Hepatocyte (in vitro differentiated cells): ENCODE measurements at regions not wholly inside any gene's neighbourhood (a gene's known extent, or its start where the extent isn't known, plus 50 kb on each side); places are given as distances from the start of the nearest gene placed in this dataset.

Source experiments
- DNase-seq: peaks from one replicate; pipeline ENCODE4 v3.0.0-alpha.2; 2016; ENCODE audit warnings: low spot score
- H2AFZ ChIP-seq: fragments of 200-600 bp; sonication (generic); 2 replicates; pipeline ENCODE4 v1.6.0; 2016; ENCODE audit warnings: antibody characterized with exemption, mild to moderate bottlenecking
- H3K27ac ChIP-seq: fragments of 200-600 bp; sonication (generic); 2 replicates; pipeline ENCODE4 v1.5.1; 2016; ENCODE audit warnings: mild to moderate bottlenecking
- H3K27me3 ChIP-seq: fragments of 200-600 bp; sonication (generic); 2 replicates; pipeline ENCODE4 v1.6.1; 2016
- H3K36me3 ChIP-seq: fragments of 200-600 bp; sonication (generic); replicated peaks from 2 replicates; pipeline ENCODE4 v1.5.1; 2016; ENCODE audit warnings: low read depth; ENCODE audit not compliant: insufficient read depth
- H3K4me1 ChIP-seq: fragments of 200-600 bp; sonication (generic); 2 replicates; pipeline ENCODE4 v1.5.1; 2016; ENCODE audit warnings: mild to moderate bottlenecking, moderate library complexity; ENCODE audit not compliant: insufficient read depth
- H3K4me2 ChIP-seq: fragments of 200-600 bp; sonication (generic); 2 replicates; pipeline ENCODE4 v1.6.0; 2016
- H3K4me3 ChIP-seq: fragments of 200-600 bp; sonication (generic); 2 replicates; pipeline ENCODE4 v1.5.1; 2016; ENCODE audit warnings: mild to moderate bottlenecking
- H3K79me2 ChIP-seq: fragments of 200-600 bp; sonication (generic); 2 replicates; pipeline ENCODE4 v1.6.0; 2017; ENCODE audit warnings: mild to moderate bottlenecking
- H3K9me2 ChIP-seq: fragments of 200-600 bp; sonication (generic); replicated peaks from 2 replicates; pipeline ENCODE4 v1.6.0; 2017; ENCODE audit warnings: mild to moderate bottlenecking; ENCODE audit not compliant: insufficient read depth
- H3K9me3 ChIP-seq: fragments of 200-600 bp; sonication (generic); 2 replicates; pipeline ENCODE4 v1.5.1; 2016; ENCODE audit warnings: low read depth, mild to moderate bottlenecking
- H4K20me1 ChIP-seq: fragments of 200-600 bp; sonication (generic); 2 replicates; pipeline ENCODE4 v1.6.0; 2016; ENCODE audit warnings: mild to moderate bottlenecking; ENCODE audit not compliant: insufficient read depth, poor library complexity, severe bottlenecking
- EZH2 ChIP-seq: fragments of 200-600 bp; sonication (generic); IDR thresholded peaks from 2 replicates; pipeline ENCODE4 v1.6.1; 2016; ENCODE audit warnings: antibody characterized with exemption, mild to moderate bottlenecking, borderline replicate concordance
- EZH2phosphoT487 ChIP-seq: fragments of 200-600 bp; sonication (generic); IDR thresholded peaks from one replicate; pipeline ENCODE4 v1.6.1; 2018; ENCODE audit warnings: antibody characterized with exemption, mild to moderate bottlenecking, low read depth, moderate library complexity; ENCODE audit not compliant: unreplicated experiment, severe bottlenecking
- WGBS: methylation state at CpG from one replicate; pipeline ENCODE4 v1.1.6; 2016; ENCODE audit warnings: low lambda C conversion rate; ENCODE audit errors: missing lambda C conversion rate; 5-methylcytosine and 5-hydroxymethylcytosine counted together
- TF ChIP-seq, protein P1 (sequence below): fragments of 200-600 bp; sonication (generic); IDR thresholded peaks from 2 replicates; pipeline ENCODE4 v1.5.1; 2016; ENCODE audit warnings: antibody characterized with exemption, mild to moderate bottlenecking; ENCODE audit not compliant: poor library complexity

DNA sequence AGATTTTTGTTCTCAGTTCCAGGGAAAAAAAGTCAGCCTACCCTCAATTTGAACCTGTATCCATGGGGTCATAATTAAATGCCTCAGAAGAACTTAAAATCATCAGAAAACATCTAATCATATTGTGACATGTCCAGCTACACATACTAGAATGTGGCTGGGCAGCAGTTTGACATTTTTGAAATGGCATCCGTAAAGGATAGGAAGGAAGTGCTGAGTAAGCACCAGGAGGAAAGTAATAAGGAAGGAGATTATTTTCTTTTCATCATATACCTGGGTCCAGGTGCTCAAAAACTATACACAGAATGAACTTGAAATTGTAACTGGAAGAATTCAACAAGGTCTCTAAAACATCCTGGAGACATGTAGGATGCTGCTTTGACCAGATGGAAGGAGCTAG, 116.9 kb upstream of the RAI14 start:
- 88% methylated on average over 1 of the region's 1 CpG for WGBS
- Histone ChIP-seq H3K36me3 (no peaks in the 10 kb centered on the region), H2AFZ (no peak overlapping the region), H3K4me3 (no peak overlapping the region), H3K27me3 (no peaks in the 10 kb centered on the region), H4K20me1 (no peaks in the 10 kb centered on the region), H3K27ac (no peak overlapping the region), H3K79me2 (no peaks in the 10 kb centered on the region), H3K9me2 (no peaks in the 10 kb centered on the region), H3K4me2 (no peak overlapping the region), H3K9me3 (no peaks in the 10 kb centered on the region), H3K4me1 (peaks cover 16% of the 10 kb centered on the region)
- TF ChIP-seq EZH2phosphoT487 (no peak), EZH2 (no peak)
- TF ChIP-seq, protein P1, sequence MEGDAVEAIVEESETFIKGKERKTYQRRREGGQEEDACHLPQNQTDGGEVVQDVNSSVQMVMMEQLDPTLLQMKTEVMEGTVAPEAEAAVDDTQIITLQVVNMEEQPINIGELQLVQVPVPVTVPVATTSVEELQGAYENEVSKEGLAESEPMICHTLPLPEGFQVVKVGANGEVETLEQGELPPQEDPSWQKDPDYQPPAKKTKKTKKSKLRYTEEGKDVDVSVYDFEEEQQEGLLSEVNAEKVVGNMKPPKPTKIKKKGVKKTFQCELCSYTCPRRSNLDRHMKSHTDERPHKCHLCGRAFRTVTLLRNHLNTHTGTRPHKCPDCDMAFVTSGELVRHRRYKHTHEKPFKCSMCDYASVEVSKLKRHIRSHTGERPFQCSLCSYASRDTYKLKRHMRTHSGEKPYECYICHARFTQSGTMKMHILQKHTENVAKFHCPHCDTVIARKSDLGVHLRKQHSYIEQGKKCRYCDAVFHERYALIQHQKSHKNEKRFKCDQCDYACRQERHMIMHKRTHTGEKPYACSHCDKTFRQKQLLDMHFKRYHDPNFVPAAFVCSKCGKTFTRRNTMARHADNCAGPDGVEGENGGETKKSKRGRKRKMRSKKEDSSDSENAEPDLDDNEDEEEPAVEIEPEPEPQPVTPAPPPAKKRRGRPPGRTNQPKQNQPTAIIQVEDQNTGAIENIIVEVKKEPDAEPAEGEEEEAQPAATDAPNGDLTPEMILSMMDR = no peak
- DNase-seq = no peak

DNA sequence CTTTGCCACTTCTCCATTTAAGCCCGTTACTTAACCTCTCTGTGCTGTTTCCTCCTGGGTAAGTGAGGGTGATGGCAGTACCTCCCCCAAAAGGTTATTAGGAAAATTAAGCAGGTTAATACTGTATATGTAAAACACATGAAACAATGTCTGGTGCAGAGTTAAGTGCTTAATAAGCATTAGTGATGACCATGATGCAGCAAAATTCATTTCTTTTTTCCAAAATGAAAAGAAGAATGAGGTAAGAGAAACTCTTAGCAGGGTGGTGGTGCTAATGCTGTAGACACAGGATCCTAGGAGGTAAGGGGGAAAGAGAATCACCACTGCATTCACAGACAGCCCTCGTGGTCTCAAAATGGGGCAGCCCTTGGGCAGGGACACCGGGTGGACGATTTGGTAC, 115.1 kb upstream of the RAI14 start:
- H3K9me3 ChIP-seq = no peaks in the 10 kb centered on the region
- WGBS = 97% methylated on average over 4 of the region's 4 CpGs
- TF ChIP-seq, protein P1 = no peak
- TF ChIP-seq EZH2 (no peak), EZH2phosphoT487 (no peak)
- H2AFZ ChIP-seq = no peak overlapping the region
- H3K4me2 ChIP-seq = no peak overlapping the region
- H4K20me1 ChIP-seq = no peaks in the 10 kb centered on the region
- H3K27me3 ChIP-seq = no peaks in the 10 kb centered on the region
- no peaks in the 10 kb centered on the region for H3K36me3 ChIP-seq
- H3K79me2 ChIP-seq = no peaks in the 10 kb centered on the region
- no peaks in the 10 kb centered on the region for H3K9me2 ChIP-seq
- H3K4me1 ChIP-seq = peaks cover 4% of the 10 kb centered on the region
- H3K27ac ChIP-seq = no peak overlapping the region
- no peak for DNase-seq
- H3K4me3 ChIP-seq = no peak overlapping the region

DNA sequence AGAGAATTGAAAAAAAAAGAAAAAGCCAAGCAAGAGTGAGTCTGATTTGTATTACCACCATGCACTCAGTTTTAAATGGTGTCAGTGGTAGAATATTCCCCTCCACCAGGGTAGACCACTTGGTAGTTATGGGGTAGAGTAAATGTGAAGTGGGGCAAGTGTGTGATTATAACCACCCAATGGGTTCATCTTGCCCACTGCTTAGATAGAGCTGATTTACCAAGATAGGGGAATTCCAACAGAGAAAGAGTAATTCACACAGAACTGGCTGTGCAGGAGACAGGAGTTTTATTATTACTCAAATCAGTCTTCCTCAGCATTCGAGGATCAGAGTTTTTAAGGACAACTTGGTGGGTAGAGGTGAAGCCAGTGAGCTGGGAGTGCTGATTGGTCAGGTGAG, 113.3 kb upstream of the RAI14 start:
- Histone ChIP-seq H3K4me3 (no peak overlapping the region), H4K20me1 (no peaks in the 10 kb centered on the region), H3K36me3 (no peaks in the 10 kb centered on the region), H3K27ac (no peak overlapping the region), H3K4me1 (peaks cover 8% of the 10 kb centered on the region), H2AFZ (no peak overlapping the region), H3K27me3 (no peaks in the 10 kb centered on the region), H3K79me2 (no peaks in the 10 kb centered on the region), H3K9me2 (no peaks in the 10 kb centered on the region), H3K9me3 (no peaks in the 10 kb centered on the region), H3K4me2 (no peak overlapping the region)
- DNase-seq = no peak
- WGBS = 88% methylated on average over 1 of the region's 1 CpG
- TF ChIP-seq EZH2 (no peak), EZH2phosphoT487 (no peak)
- TF ChIP-seq, protein P1 = no peak

DNA sequence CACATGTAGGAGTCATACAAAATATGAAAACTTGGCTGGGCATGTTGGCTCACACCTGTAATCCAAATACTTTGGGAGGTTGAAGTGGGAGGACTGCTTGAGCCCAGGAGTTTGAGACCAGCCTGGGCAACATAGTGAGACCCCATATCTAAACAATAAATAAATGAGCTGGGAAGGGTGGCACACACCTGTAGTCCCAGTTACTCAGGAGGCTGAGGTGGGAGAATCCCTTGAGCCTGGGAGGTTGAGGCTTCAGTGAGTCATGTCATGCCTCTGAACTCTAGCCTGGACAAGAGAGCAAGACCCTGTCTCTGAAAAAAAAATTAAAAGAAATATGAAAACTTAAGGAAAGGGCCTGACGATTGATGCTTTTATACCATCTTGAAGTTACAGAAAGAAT, 112.4 kb upstream of the RAI14 start:
- Histone ChIP-seq H3K27ac (no peak overlapping the region), H4K20me1 (no peaks in the 10 kb centered on the region), H3K27me3 (no peaks in the 10 kb centered on the region), H3K36me3 (no peaks in the 10 kb centered on the region), H2AFZ (no peak overlapping the region), H3K79me2 (no peaks in the 10 kb centered on the region), H3K4me3 (no peak overlapping the region), H3K4me1 (peaks cover 15% of the 10 kb centered on the region), H3K9me2 (no peaks in the 10 kb centered on the region), H3K9me3 (no peaks in the 10 kb centered on the region), H3K4me2 (no peak overlapping the region)
- 41% methylated on average over 1 of the region's 1 CpG for WGBS
- DNase-seq = no peak
- TF ChIP-seq EZH2 (no peak), EZH2phosphoT487 (no peak)
- TF ChIP-seq, protein P1 = no peak
